ENCODE measurements at regions not wholly inside any gene's neighbourhood (a gene's known extent, or its start where the extent isn't known, plus 50 kb on each side); places are given as distances from the start of the nearest gene placed in this dataset.

- H3K9ac ChIP-seq (ENCODE audit: low read depth, low read length), result no peak overlapping the region
- H3K36me3 ChIP-seq (ENCODE audit: control insufficient read depth, insufficient read depth, low read length), result no peaks in the 10 kb centered on the region
- H3K27ac ChIP-seq (ENCODE audit: low read depth, low read length), result no peak overlapping the region
- H3K4me3 ChIP-seq (ENCODE audit: low read depth, low read length), result no peak overlapping the region
- H3K4me1 ChIP-seq (ENCODE audit: control insufficient read depth, insufficient read depth, low read length), result no peaks in the 10 kb centered on the region
- H3K9me3 ChIP-seq (ENCODE audit: control insufficient read depth, insufficient read depth, low read length), result peaks cover 10% of the 10 kb centered on the region; the same call in 1 of the 2 replicates
- no peaks in the 10 kb centered on the region for H3K27me3 ChIP-seq (ENCODE audit: control insufficient read depth, insufficient read depth, low read length)
These were observed 350.2 kb downstream of the ZNF521 start for GRCh38 chr18:25001803-25002202.

GRCh38 chr18:25005541-25006403, 346.2 kb downstream of the ZNF521 start:
- H3K36me3 ChIP-seq (ENCODE audit: control insufficient read depth, insufficient read depth, low read length), result no peaks in the 10 kb centered on the region
- H3K4me3 ChIP-seq (ENCODE audit: low read depth, low read length), result no peak overlapping the region
- H3K27ac ChIP-seq (ENCODE audit: low read depth, low read length), result no peak overlapping the region

GRCh38 chr18:25010623-25011374, 341.2 kb downstream of the ZNF521 start:
- no peaks in the 10 kb centered on the region for H3K36me3 ChIP-seq (ENCODE audit: control insufficient read depth, insufficient read depth, low read length)
- H3K27me3 ChIP-seq (ENCODE audit: control insufficient read depth, insufficient read depth, low read length), result no peaks in the 10 kb centered on the region
- no peak overlapping the region for H3K9ac ChIP-seq (ENCODE audit: low read depth, low read length)
- no peak overlapping the region for H3K4me3 ChIP-seq (ENCODE audit: low read depth, low read length)
- no peak overlapping the region for H3K27ac ChIP-seq (ENCODE audit: low read depth, low read length)
- no peaks in the 10 kb centered on the region for H3K9me3 ChIP-seq (ENCODE audit: control insufficient read depth, insufficient read depth, low read length)
- no peaks in the 10 kb centered on the region for H3K4me1 ChIP-seq (ENCODE audit: control insufficient read depth, insufficient read depth, low read length)

More at GRCh38 chr18:25005541-25006403, 346.2 kb downstream of the ZNF521 start:
- H3K4me1 ChIP-seq (ENCODE audit: control insufficient read depth, insufficient read depth, low read length), result no peaks in the 10 kb centered on the region
- no peaks in the 10 kb centered on the region for H3K9me3 ChIP-seq (ENCODE audit: control insufficient read depth, insufficient read depth, low read length)
- H3K27me3 ChIP-seq (ENCODE audit: control insufficient read depth, insufficient read depth, low read length), result no peaks in the 10 kb centered on the region
- H3K9ac ChIP-seq (ENCODE audit: low read depth, low read length), result no peak overlapping the region
